ENCODE measurements at regions not wholly inside any gene's neighbourhood (a gene's known extent, or its start where the extent isn't known, plus 50 kb on each side); places are given as distances from the start of the nearest gene placed in this dataset.

DNA sequence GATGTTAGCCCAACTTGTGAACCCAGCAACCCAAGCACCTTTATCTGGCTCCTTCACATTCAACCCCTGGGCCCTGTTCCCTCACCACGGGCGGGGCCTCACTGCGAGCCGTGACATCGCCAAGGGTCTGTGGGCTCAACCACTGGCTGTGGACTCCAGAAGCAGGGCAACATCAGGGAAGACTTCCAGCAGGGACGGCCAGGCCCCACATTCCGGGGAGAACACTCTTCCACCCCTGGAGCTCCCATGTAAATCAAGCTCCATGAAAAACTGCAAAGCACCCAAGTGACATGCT, 175.3 kb downstream of the ERCC6L2 start:
- Histone ChIP-seq H3K4me3 (ENCODE audit: low read length) (no peak overlapping the region), H3K9ac (ENCODE audit: extremely low read depth, low read length, poor library complexity, severe bottlenecking) (no peak overlapping the region), H3K27me3 (ENCODE audit: control insufficient read depth, insufficient read depth, low read length, poor library complexity, severe bottlenecking) (no peaks in the 10 kb centered on the region), H3K27ac (ENCODE audit: low read depth, low read length) (no peak overlapping the region), H3K9me3 (ENCODE audit: control insufficient read depth, low read length) (no peaks in the 10 kb centered on the region), H3K4me1 (ENCODE audit: control insufficient read depth, insufficient read depth, low read length) (peaks cover 4% of the 10 kb centered on the region), H3K36me3 (ENCODE audit: control insufficient read depth, insufficient read depth, low read length) (no peaks in the 10 kb centered on the region)
- Mint-ChIP-seq H3K27ac (no peak overlapping the region), H3K9me3 (peaks cover 11% of the 10 kb centered on the region), H3K4me1 (peaks cover 6% of the 10 kb centered on the region), H3K27me3 (ENCODE audit: insufficient read depth) (peaks cover 16% of the 10 kb centered on the region), H3K36me3 (ENCODE audit: low read depth) (no peaks in the 10 kb centered on the region), H3K4me3 (no peak overlapping the region)
- DNase-seq, result no peak
- TF ChIP-seq, protein P1, sequence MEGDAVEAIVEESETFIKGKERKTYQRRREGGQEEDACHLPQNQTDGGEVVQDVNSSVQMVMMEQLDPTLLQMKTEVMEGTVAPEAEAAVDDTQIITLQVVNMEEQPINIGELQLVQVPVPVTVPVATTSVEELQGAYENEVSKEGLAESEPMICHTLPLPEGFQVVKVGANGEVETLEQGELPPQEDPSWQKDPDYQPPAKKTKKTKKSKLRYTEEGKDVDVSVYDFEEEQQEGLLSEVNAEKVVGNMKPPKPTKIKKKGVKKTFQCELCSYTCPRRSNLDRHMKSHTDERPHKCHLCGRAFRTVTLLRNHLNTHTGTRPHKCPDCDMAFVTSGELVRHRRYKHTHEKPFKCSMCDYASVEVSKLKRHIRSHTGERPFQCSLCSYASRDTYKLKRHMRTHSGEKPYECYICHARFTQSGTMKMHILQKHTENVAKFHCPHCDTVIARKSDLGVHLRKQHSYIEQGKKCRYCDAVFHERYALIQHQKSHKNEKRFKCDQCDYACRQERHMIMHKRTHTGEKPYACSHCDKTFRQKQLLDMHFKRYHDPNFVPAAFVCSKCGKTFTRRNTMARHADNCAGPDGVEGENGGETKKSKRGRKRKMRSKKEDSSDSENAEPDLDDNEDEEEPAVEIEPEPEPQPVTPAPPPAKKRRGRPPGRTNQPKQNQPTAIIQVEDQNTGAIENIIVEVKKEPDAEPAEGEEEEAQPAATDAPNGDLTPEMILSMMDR (conservative IDR thresholded peaks at IDR 0.05), result no peak
- 92 to 93% methylated on average over 5 to 7 of the region's 7 CpGs for whole genome bisulfite sequencing, 2 experiments (ENCODE audit: insufficient coverage in 1 of 2, insufficient read length in 1 of 2)

DNA sequence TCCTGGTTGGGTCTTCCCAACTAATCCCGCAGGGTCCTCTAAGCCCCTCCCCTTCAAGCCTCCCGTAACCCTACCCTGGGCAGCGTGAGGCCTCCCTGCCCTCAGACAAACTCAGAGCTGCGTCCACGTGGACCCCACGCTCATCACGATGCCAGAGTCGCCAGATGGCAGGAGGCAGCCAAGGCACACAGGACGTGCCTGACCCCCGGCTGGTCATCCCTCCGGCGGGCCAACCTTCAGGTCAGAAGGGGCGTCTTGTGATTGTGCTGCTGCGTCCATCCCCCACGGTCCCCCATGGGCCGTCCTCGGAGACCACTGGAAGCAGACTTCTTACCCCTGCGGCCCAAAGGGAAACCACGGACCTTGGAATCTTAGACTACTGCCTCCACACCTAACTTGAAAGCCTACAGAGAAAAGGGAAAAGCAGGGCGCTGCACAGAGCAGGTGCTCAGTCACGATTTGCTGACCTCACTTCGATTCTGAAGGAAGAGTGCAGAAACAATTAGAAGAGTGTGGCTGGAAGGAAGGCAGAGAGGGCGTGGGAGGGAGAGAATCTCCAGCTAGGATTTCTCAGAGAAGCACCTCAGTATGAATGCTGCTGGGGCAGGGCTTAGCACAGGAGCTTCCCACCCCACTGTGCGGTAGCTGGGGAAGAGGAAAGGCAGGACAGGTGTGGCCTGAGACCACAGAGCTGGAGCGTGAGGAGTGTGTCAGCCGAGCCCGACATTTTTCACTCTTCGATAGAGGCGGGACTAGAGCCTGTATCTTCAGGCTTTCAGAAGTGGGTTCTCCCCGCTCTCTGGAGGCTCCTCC, 174.8 kb downstream of the ERCC6L2 start:
- H3K36me3 Mint-ChIP-seq (ENCODE audit: low read depth), result no peaks in the 10 kb centered on the region
- no peaks in the 10 kb centered on the region for H3K36me3 ChIP-seq (ENCODE audit: control insufficient read depth, insufficient read depth, low read length)
- H3K9me3 Mint-ChIP-seq, result peaks cover 11% of the 10 kb centered on the region
- H3K4me1 Mint-ChIP-seq, result peaks cover 6% of the 10 kb centered on the region
- H3K27ac ChIP-seq (ENCODE audit: low read depth, low read length), result no peak overlapping the region
- H3K27ac Mint-ChIP-seq, result no peak overlapping the region
- no peak for DNase-seq
- peaks cover 4% of the 10 kb centered on the region for H3K4me1 ChIP-seq (ENCODE audit: control insufficient read depth, insufficient read depth, low read length)
- H3K27me3 ChIP-seq (ENCODE audit: control insufficient read depth, insufficient read depth, low read length, poor library complexity, severe bottlenecking), result no peaks in the 10 kb centered on the region
- no peak overlapping the region for H3K9ac ChIP-seq (ENCODE audit: extremely low read depth, low read length, poor library complexity, severe bottlenecking)
- no peak overlapping the region for H3K4me3 Mint-ChIP-seq
- H3K9me3 ChIP-seq (ENCODE audit: control insufficient read depth, low read length), result no peaks in the 10 kb centered on the region
- no peak overlapping the region for H3K4me3 ChIP-seq (ENCODE audit: low read length)
- TF ChIP-seq, protein P1 (conservative IDR thresholded peaks at IDR 0.05), result no peak
- H3K27me3 Mint-ChIP-seq (ENCODE audit: insufficient read depth), result peaks cover 17% of the 10 kb centered on the region
- WGBS, 2 experiments (ENCODE audit: insufficient coverage in 1 of 2, insufficient read length in 1 of 2), result 94% methylated on average over 14 to 30 of the region's 30 CpGs

DNA sequence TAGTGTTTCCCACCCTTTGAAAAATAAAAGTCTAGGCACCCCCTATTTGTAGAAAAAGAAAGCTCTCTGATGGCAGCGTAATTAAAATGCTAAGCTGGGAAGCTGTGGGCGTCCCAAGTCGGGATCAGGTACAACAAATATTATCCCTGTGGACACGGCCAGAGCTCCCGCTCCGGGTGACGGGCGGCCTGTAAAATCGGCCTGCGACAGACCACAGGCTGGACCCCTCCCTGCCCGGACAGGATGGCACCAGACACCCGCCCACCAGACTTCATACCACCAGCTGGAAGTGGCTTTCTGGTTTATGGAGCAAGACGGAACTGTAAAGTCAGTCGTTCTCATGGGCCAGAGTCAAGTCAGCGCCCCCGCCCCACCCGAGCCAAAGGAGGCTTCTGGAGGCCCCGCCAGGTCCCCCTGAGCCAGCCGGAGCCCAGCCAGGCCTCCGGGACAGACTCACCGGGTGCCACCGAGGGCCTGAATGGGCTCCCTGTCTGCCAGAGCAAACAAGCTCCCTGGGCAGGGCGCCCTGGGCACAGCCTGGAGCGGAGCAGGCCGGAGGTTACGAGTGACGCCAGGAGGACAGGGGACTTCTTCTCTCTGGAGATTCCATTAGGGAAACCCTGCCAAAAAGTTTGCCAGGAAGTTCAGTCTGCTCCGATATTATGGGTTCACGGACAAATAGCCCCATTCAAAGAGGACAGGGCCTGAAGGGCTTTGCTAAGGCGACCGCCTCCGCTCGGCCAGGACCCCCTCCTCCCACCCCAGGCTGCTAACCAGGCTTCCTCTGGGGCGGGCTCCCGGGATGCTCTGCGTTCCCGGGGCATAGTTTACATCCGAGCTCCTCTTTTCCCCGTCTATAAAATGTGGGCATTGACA, 173.7 kb downstream of the ERCC6L2 start:
- no peak overlapping the region for H3K4me3 Mint-ChIP-seq

More for the DNA sequence above, 173.7 kb downstream of the ERCC6L2 start:
- DNase-seq, result no peak
- Mint-ChIP-seq H3K36me3 (ENCODE audit: low read depth) (no peaks in the 10 kb centered on the region), H3K27ac (no peak overlapping the region), H3K4me1 (peaks cover 6% of the 10 kb centered on the region), H3K9me3 (peaks cover 9% of the 10 kb centered on the region), H3K27me3 (ENCODE audit: insufficient read depth) (peaks cover 17% of the 10 kb centered on the region)
- Histone ChIP-seq H3K4me1 (ENCODE audit: control insufficient read depth, insufficient read depth, low read length) (peaks cover 4% of the 10 kb centered on the region), H3K27ac (ENCODE audit: low read depth, low read length) (no peak overlapping the region), H3K36me3 (ENCODE audit: control insufficient read depth, insufficient read depth, low read length) (no peaks in the 10 kb centered on the region), H3K4me3 (ENCODE audit: low read length) (no peak overlapping the region), H3K27me3 (ENCODE audit: control insufficient read depth, insufficient read depth, low read length, poor library complexity, severe bottlenecking) (no peaks in the 10 kb centered on the region), H3K9me3 (ENCODE audit: control insufficient read depth, low read length) (no peaks in the 10 kb centered on the region), H3K9ac (ENCODE audit: extremely low read depth, low read length, poor library complexity, severe bottlenecking) (no peak overlapping the region)
- WGBS, 2 experiments (ENCODE audit: insufficient coverage in 1 of 2, insufficient read length in 1 of 2), result 94% methylated on average over 34 to 39 of the region's 39 CpGs
- TF ChIP-seq, protein P1 (conservative IDR thresholded peaks at IDR 0.05), result no peak

All from endodermal cell (in vitro differentiated cells).